T47D (cell line): ENCODE measurements at regions not wholly inside any gene's neighbourhood (a gene's known extent, or its start where the extent isn't known, plus 50 kb on each side); places are given as distances from the start of the nearest gene placed in this dataset.

ENCODE experiments used
- DNase-seq, 2 experiments: peaks; one replicate each; pipeline versions ENCODE4 v3.0.0 to v3.0.0-alpha.2; 2011 to 2012; ENCODE audit warnings: low read depth in 1 of 2, low spot score in 1 of 2
- JUND ChIP-seq: IDR thresholded peaks from 2 replicates; pipeline ENCODE4 v1.6.1; 2012; ENCODE audit warnings: low read depth
- in situ Hi-C: cut with HindIII; loops from 2 replicates; pipeline ENCODE4 v1.10.0; 2016; ENCODE audit warnings: low sequenced_read_pairs, low pct_unique_long_range_greater_than_20kb

- in situ Hi-C loops = no loop called here
These were observed 173.8 kb downstream of the EFNB2 start for GRCh38 chr13:106361621-106362020.

GRCh38 chr13:106357198-106357597 lies 178.3 kb downstream of the EFNB2 start:
- DNase-seq = no peak

More at GRCh38 chr13:106361621-106362020, 173.8 kb downstream of the EFNB2 start:
- DNase-seq = no peak
- TF ChIP-seq JUND = no peak

GRCh38 chr13:106355866-106356265 lies 179.6 kb downstream of the EFNB2 start:
- in situ Hi-C loops = no loop called here
- no peak for TF ChIP-seq JUND
- no peak for DNase-seq

More at GRCh38 chr13:106357198-106357597, 178.3 kb downstream of the EFNB2 start:
- TF ChIP-seq JUND = no peak
- in situ Hi-C loops = no loop called here

- in situ Hi-C loops = no loop called here
- no peak for TF ChIP-seq JUND
- DNase-seq = no peak
These were observed 180.5 kb downstream of the EFNB2 start for GRCh38 chr13:106354961-106355360.

GRCh38 chr13:106352850-106353249 lies 182.6 kb downstream of the EFNB2 start:
- in situ Hi-C loops = no loop called here
- TF ChIP-seq JUND = no peak
- DNase-seq = no peak

- no peak for TF ChIP-seq JUND
These were observed 184.2 kb downstream of the EFNB2 start for GRCh38 chr13:106351251-106351650.

GRCh38 chr13:106350208-106350607 lies 185.3 kb downstream of the EFNB2 start:
- no peak for DNase-seq
- no peak for TF ChIP-seq JUND
- in situ Hi-C loops = no loop called here

More at GRCh38 chr13:106351251-106351650, 184.2 kb downstream of the EFNB2 start:
- no peak for DNase-seq
- in situ Hi-C loops = no loop called here

- DNase-seq = peak in 1 of 2 experiments; percentile 9
- in situ Hi-C loops = no loop called here
- no peak for TF ChIP-seq JUND
These were observed 186.2 kb downstream of the EFNB2 start for GRCh38 chr13:106349080-106349931.

GRCh38 chr13:106348075-106348840 lies 187.2 kb downstream of the EFNB2 start:
- in situ Hi-C loops = no loop called here
- peak in 1 of 2 experiments; percentile 28 for DNase-seq

GRCh38 chr13:106344342-106344741 lies 191.1 kb downstream of the EFNB2 start:
- in situ Hi-C loops = no loop called here
- no peak for DNase-seq
- no peak for TF ChIP-seq JUND

More at GRCh38 chr13:106348075-106348840, 187.2 kb downstream of the EFNB2 start:
- TF ChIP-seq JUND = no peak

- in situ Hi-C loops = no loop called here
- DNase-seq = no peak
- no peak for TF ChIP-seq JUND
These were observed 191.6 kb downstream of the EFNB2 start for GRCh38 chr13:106343836-106344235.

- no peak for DNase-seq
- in situ Hi-C loops = no loop called here
- TF ChIP-seq JUND = no peak
These were observed 195.2 kb downstream of the EFNB2 start for GRCh38 chr13:106340249-106340648.
